Common myeloid progenitor, CD34-positive (primary cell): ENCODE measurements at regions not wholly inside any gene's neighbourhood (a gene's known extent, or its start where the extent isn't known, plus 50 kb on each side); places are given as distances from the start of the nearest gene placed in this dataset.
"Not testable (repeated sequence)": the region's sequence is repeated elsewhere in the genome, so short reads cannot be mapped to it uniquely, and the experiment has no call there.

ENCODE experiments used
- CTCF ChIA-PET: fragments of 350-600 bp; sonication (Branson Sonifier 250); formaldehyde crosslinking; loops from one replicate; lab custom pipeline; 2021; ENCODE audit warnings: antibody characterized with exemption; lab: Charles Lee
- POLR2A ChIA-PET: fragments of 350-600 bp; sonication (Branson Sonifier 250); formaldehyde crosslinking; loops from one replicate; lab custom pipeline; 2021; ENCODE audit warnings: antibody characterized with exemption; lab: Charles Lee
- DNase-seq, 3 donors: peaks; one replicate each; pipeline versions ENCODE4 v3.0.0 to v3.0.0-alpha.2; 2013
- H3K27ac ChIP-seq, 2 experiments: 1 replicate in 1 of 2; 2 replicates in 1 of 2; pipeline ENCODE4 v1.7.0; 2013; ENCODE audit warnings: inconsistent platforms in 2 of 2, low read length in 2 of 2, mild to moderate bottlenecking in 2 of 2, low read depth in 1 of 2, moderate library complexity in 1 of 2; ENCODE audit not compliant: severe bottlenecking in 2 of 2, insufficient read depth in 1 of 2, poor library complexity in 1 of 2
- H3K27me3 ChIP-seq, 5 experiments: replicated peaks in 2 of 5; 1 replicate in 3 of 5; 2 replicates in 2 of 5; pipeline versions ENCODE4 v1.6.1 to v1.7.0; 2013; ENCODE audit warnings: low read length in 4 of 5, mild to moderate bottlenecking in 2 of 5, moderate library complexity in 2 of 5, inconsistent platforms in 1 of 5; ENCODE audit not compliant: insufficient read depth in 5 of 5, control insufficient read depth in 4 of 5
- H3K36me3 ChIP-seq, 4 experiments: 1 replicate in 2 of 4; 2 replicates in 2 of 4; pipeline versions ENCODE4 v1.6.1 to v1.7.0; 2013; ENCODE audit warnings: low read length in 3 of 4, control low read depth in 1 of 4, mild to moderate bottlenecking in 1 of 4; ENCODE audit not compliant: control insufficient read depth in 4 of 4, insufficient read depth in 4 of 4
- H3K4me1 ChIP-seq, 4 experiments: 1 replicate in 3 of 4; 2 replicates in 1 of 4; pipeline versions ENCODE4 v1.6.1 to v1.7.1; 2013; ENCODE audit warnings: low read length in 3 of 4, mild to moderate bottlenecking in 3 of 4, control low read depth in 1 of 4, inconsistent platforms in 1 of 4, moderate library complexity in 1 of 4; ENCODE audit not compliant: control insufficient read depth in 4 of 4, insufficient read depth in 4 of 4; ENCODE audit errors: control extremely low read depth in 1 of 4
- H3K4me3 ChIP-seq, 7 experiments: 1 replicate in 4 of 7; 2 replicates in 3 of 7; pipeline versions ENCODE4 v1.5.1 to v1.7.0; 2013; ENCODE audit warnings: mild to moderate bottlenecking in 7 of 7, low read length in 6 of 7, moderate library complexity in 6 of 7, inconsistent platforms in 2 of 7, low read depth in 2 of 7, control low read depth in 1 of 7; ENCODE audit not compliant: insufficient read depth in 4 of 7, control insufficient read depth in 1 of 7; ENCODE audit errors: extremely low read depth in 1 of 7
- H3K9me3 ChIP-seq, 5 experiments: 1 replicate in 4 of 5; 2 replicates in 1 of 5; pipeline versions ENCODE4 v1.6.1 to v1.7.1; 2013; ENCODE audit warnings: low read length in 4 of 5, mild to moderate bottlenecking in 2 of 5, inconsistent platforms in 1 of 5, low read depth in 1 of 5, moderate library complexity in 1 of 5; ENCODE audit not compliant: control insufficient read depth in 4 of 5, insufficient read depth in 2 of 5; ENCODE audit errors: control extremely low read depth in 1 of 5
- WGBS: methylation state at CpG from one replicate; pipeline ENCODE4 v1.1.5; 2013; ENCODE audit not compliant: insufficient coverage; 5-methylcytosine and 5-hydroxymethylcytosine counted together

GRCh38 chr3:73257186-73257585 lies 195.7 kb downstream of the EBLN2 start:
- Histone ChIP-seq H3K4me1 (no peaks in the 10 kb centered on the region), H3K9me3 (no peaks in the 10 kb centered on the region), H3K4me3 (no peak overlapping the region), H3K27me3 (peaks cover 0 to 21% (median 3%) of the 10 kb centered on the region in 5 experiments), H3K27ac (no peak overlapping the region), H3K36me3 (no peaks in the 10 kb centered on the region)
- no peak for DNase-seq
- ChIA-PET POLR2A (interaction anchor here (0.5 kb wide), 1 partner anchor 28 kb away, joined by 5 read pairs; no protein-coding TSS in a partner anchor), CTCF (no interaction called here)
- 93% methylated on average over 4 of the region's 4 CpGs for WGBS

DNA sequence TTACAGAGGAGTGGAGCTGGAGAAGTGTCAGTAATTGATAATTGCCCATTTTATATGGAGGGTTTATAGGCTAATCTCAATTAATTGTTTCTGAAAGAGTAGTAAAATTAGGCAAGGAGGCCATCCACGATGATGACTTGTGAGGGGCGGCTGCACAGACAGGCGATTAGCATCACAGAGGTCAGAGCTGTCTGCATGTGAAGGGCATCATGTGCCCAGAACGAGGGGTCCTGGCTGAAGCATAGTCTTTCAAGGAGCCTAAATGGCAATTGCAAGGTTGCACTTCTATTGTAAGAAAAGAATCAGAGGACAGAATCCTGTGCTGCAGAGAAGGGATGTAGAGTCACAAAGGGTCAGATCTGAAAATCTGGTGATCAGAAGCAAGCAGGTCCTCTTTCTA lies 196.6 kb downstream of the EBLN2 start:
- DNase-seq: no peak
- H3K9me3 ChIP-seq: no peaks in the 10 kb centered on the region
- ChIA-PET POLR2A (no interaction called here), CTCF (no interaction called here)
- 78% methylated on average over 3 of the region's 4 CpGs for WGBS
- H3K27ac ChIP-seq: no peak overlapping the region
- H3K4me1 ChIP-seq: no peaks in the 10 kb centered on the region
- peaks cover 0 to 21% (median 3%) of the 10 kb centered on the region in 5 experiments for H3K27me3 ChIP-seq
- no peaks in the 10 kb centered on the region for H3K36me3 ChIP-seq
- H3K4me3 ChIP-seq: no peak overlapping the region

- Histone ChIP-seq H3K27ac (no peak overlapping the region), H3K4me3 (no peak overlapping the region), H3K9me3 (no peaks in the 10 kb centered on the region), H3K36me3 (no peaks in the 10 kb centered on the region), H3K27me3 (peaks cover 0 to 16% (median 0%) of the 10 kb centered on the region in 5 experiments), H3K4me1 (no peaks in the 10 kb centered on the region)
- 93% methylated on average over 2 of the region's 2 CpGs for WGBS
- CTCF ChIA-PET: no interaction called here
- POLR2A ChIA-PET: no interaction called here
- DNase-seq: no peak
Observed at GRCh38 chr3:73259291-73259690, 197.8 kb downstream of the EBLN2 start.

GRCh38 chr3:73259856-73260255 lies 198.4 kb downstream of the EBLN2 start:
- ChIA-PET POLR2A (no interaction called here), CTCF (interaction anchor here (1.4 kb wide), 1 partner anchor 12 kb away, joined by 3 read pairs; no protein-coding TSS in a partner anchor)
- H3K27ac ChIP-seq: no peak overlapping the region
- no peaks in the 10 kb centered on the region for H3K36me3 ChIP-seq
- no peaks in the 10 kb centered on the region for H3K4me1 ChIP-seq
- H3K9me3 ChIP-seq: no peaks in the 10 kb centered on the region
- DNase-seq: no peak
- WGBS: no CpG with 5 or more reads among the region's 1 CpG
- H3K27me3 ChIP-seq: peaks cover 0 to 11% (median 0%) of the 10 kb centered on the region in 5 experiments
- H3K4me3 ChIP-seq: no peak overlapping the region

GRCh38 chr3:73266558-73266957 lies 205.1 kb downstream of the EBLN2 start:
- H3K4me1 ChIP-seq, H3K27ac ChIP-seq, H3K27me3 ChIP-seq, DNase-seq, H3K36me3 ChIP-seq, CTCF ChIA-PET, H3K9me3 ChIP-seq, POLR2A ChIA-PET, H3K4me3 ChIP-seq: not testable (repeated sequence)
- no CpG with 5 or more reads among the region's 1 CpG for WGBS

DNA sequence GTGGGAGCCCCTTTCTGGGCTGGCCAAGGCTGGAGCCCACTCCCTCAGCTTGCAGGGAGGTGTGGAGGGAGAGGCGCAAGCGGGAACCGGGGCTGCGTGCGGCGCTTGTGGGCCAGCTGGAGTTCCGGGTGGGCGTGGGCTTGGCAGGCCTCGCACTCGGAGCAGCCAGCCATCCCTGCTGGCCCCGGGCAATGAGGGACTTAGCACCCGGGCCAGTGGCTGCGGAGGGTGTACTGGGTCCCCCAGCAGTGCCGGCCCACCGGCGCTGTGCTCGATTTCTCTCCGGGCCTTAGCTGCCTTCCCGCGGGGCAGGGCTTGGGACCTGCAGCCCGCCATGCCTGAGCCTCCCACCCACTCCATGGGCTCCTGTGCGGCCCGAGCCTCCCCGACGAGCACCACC lies 207.7 kb downstream of the EBLN2 start:
- H3K9me3 ChIP-seq, CTCF ChIA-PET, H3K36me3 ChIP-seq, POLR2A ChIA-PET, H3K27ac ChIP-seq, H3K27me3 ChIP-seq, DNase-seq, H3K4me3 ChIP-seq, H3K4me1 ChIP-seq: not testable (repeated sequence)
- WGBS: 98% methylated on average over 7 of the region's 25 CpGs

- POLR2A ChIA-PET: no interaction called here
Observed at GRCh38 chr3:73270839-73271483, 209.5 kb downstream of the EBLN2 start.

More at GRCh38 chr3:73270839-73271483, 209.5 kb downstream of the EBLN2 start:
- Histone ChIP-seq H3K4me3 (no peak overlapping the region), H3K4me1 (no peaks in the 10 kb centered on the region), H3K27ac (no peak overlapping the region), H3K27me3 (no peaks in the 10 kb centered on the region), H3K9me3 (no peaks in the 10 kb centered on the region), H3K36me3 (no peaks in the 10 kb centered on the region)
- CTCF ChIA-PET: no interaction called here
- no peak for DNase-seq
- 100% methylated on average over 2 of the region's 2 CpGs for WGBS
